GM23248 (cell line): ENCODE measurements at regions not wholly inside any gene's neighbourhood (a gene's known extent, or its start where the extent isn't known, plus 50 kb on each side); places are given as distances from the start of the nearest gene placed in this dataset.

ENCODE experiments used
- EZH2 ChIP-seq: fragments of 200-600 bp; sonication (generic); IDR thresholded peaks from 2 replicates; pipeline ENCODE4 v1.6.1; 2018; ENCODE audit warnings: antibody characterized with exemption, mild to moderate bottlenecking; ENCODE audit not compliant: insufficient read depth, poor library complexity, severe bottlenecking
- EZH2phosphoT487 ChIP-seq: fragments of 200-600 bp; sonication (generic); IDR thresholded peaks from 2 replicates; pipeline ENCODE4 v1.6.1; 2018; ENCODE audit warnings: antibody characterized with exemption, moderate library complexity, mild to moderate bottlenecking, low read depth; ENCODE audit not compliant: insufficient read depth

DNA sequence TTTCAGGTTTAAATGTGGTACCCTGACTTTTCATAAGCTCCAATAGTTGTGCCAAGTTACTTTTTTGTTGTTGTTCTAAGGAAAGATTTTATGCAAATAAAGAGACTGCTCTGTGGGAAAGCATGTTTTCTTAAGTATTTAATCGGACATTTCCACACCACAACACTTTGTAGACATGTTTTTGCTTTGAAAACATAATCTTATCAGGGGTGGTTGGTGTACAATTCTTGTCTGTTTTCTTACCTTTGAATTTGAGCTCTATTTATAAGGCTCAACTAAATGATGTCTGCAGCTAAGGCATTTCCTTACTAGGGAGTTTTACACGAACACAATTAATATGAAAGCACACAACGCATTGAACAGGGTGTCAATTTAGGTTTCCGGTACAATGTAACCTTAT, 81.5 kb upstream of the CDIN1 start:
- no peak for TF ChIP-seq EZH2phosphoT487
- no peak for TF ChIP-seq EZH2
